Tibial nerve (tissue), 4 donors: ENCODE measurements at regions not wholly inside any gene's neighbourhood (a gene's known extent, or its start where the extent isn't known, plus 50 kb on each side); places are given as distances from the start of the nearest gene placed in this dataset.

Experiments
- CTCF ChIP-seq, 5 experiments: fragments of 200-600 bp in 3 of 5; fragments of 450-650 bp in 2 of 5; sonication (generic) in 3 of 5; IDR thresholded peaks; one replicate each; pipeline ENCODE4 v1.5.1; 2016 to 2019; ENCODE audit warnings: antibody characterized with exemption in 5 of 5, mild to moderate bottlenecking in 3 of 5, moderate library complexity in 2 of 5
- EP300 ChIP-seq, 2 donors: sonication (generic); formaldehyde crosslinking; IDR thresholded peaks; one replicate each; pipeline ENCODE4 v1.6.1; 2017; ENCODE audit warnings: antibody characterized with exemption in 2 of 2, mild to moderate bottlenecking in 1 of 2
- POLR2A ChIP-seq, 2 donors: fragments of 450-650 bp; IDR thresholded peaks; one replicate each; pipeline ENCODE4 v1.6.1; 2017; ENCODE audit warnings: antibody characterized with exemption in 2 of 2, mild to moderate bottlenecking in 2 of 2, moderate library complexity in 2 of 2

- TF ChIP-seq CTCF (IDR thresholded peaks at IDR 0.05) (no peak), EP300 (IDR thresholded peaks at IDR 0.05) (no peak), POLR2A (IDR thresholded peaks at IDR 0.05) (no peak)
These were observed 500.1 kb upstream of the JAG1 start for GRCh38 chr20:11173916-11174315.
